IMR-90 (cell line): ENCODE measurements at regions not wholly inside any gene's neighbourhood (a gene's known extent, or its start where the extent isn't known, plus 50 kb on each side); places are given as distances from the start of the nearest gene placed in this dataset.

Experiments used
- ATAC-seq: fragments of 200-7000 bp; cut with Tn5 transposase; 2 replicates; pipeline ENCODE4 v1.9.1; 2020; ENCODE audit warnings: low read depth, mild to moderate bottlenecking, moderate library complexity
- BruUV-seq: library from RNA; stranded (reverse); fragments of 400-500 nt; replicated peaks from 2 replicates; lab custom pipeline; 2021; lab: Mats Ljungman, UMichigan
- CTCF ChIA-PET: fragments of 300-600 bp; formaldehyde crosslinking; extraction: SDS; loops from one replicate; lab custom pipeline; 2021; ENCODE audit warnings: antibody characterized with exemption; lab: Yijun Ruan, JAX
- POLR2A ChIA-PET: fragments of 300-600 bp; sonication (Branson Sonifier 250); formaldehyde crosslinking; loops from one replicate; lab custom pipeline; 2022; ENCODE audit warnings: antibody characterized with exemption; ENCODE audit not compliant: unreplicated experiment; lab: Charles Lee
- DNase-seq: peaks from one replicate; pipeline ENCODE4 v3.0.0; 2013
- H2AFZ ChIP-seq: replicated peaks from 2 replicates; pipeline ENCODE3; 2013; ENCODE audit warnings: low read length, mild to moderate bottlenecking; ENCODE audit not compliant: poor library complexity
- H2AK5ac ChIP-seq: 2 replicates; pipeline ENCODE4 v1.6.1; 2013; ENCODE audit warnings: low read depth, low read length, inconsistent platforms
- H2AK9ac ChIP-seq: replicated peaks from 2 replicates; pipeline ENCODE3; 2013; ENCODE audit warnings: mild to moderate bottlenecking, low read depth, low read length, moderate library complexity; ENCODE audit not compliant: poor library complexity
- H2BK120ac ChIP-seq: 2 replicates; pipeline ENCODE4 v1.6.1; 2013; ENCODE audit warnings: low read depth, low read length, inconsistent platforms
- H2BK15ac ChIP-seq: 3 replicates; pipeline ENCODE4 v1.6.1; 2013; ENCODE audit warnings: low read depth, low read length, inconsistent platforms
- H2BK20ac ChIP-seq: 2 replicates; pipeline ENCODE4 v1.6.1; 2013; ENCODE audit warnings: low read depth, mild to moderate bottlenecking, inconsistent platforms, low read length, moderate library complexity
- H2BK5ac ChIP-seq: 2 replicates; pipeline ENCODE4 v1.6.1; 2013; ENCODE audit warnings: mild to moderate bottlenecking, low read depth, low read length, inconsistent platforms; ENCODE audit not compliant: poor library complexity, severe bottlenecking
- H3K14ac ChIP-seq: replicated peaks from 2 replicates; pipeline ENCODE4 v1.6.1; 2013; ENCODE audit warnings: low read depth, low read length, inconsistent platforms
- H3K18ac ChIP-seq: 2 replicates; pipeline ENCODE4 v1.6.1; 2013; ENCODE audit warnings: low read depth, low read length, control low read depth
- H3K23ac ChIP-seq: 2 replicates; pipeline ENCODE4 v1.6.1; 2013; ENCODE audit warnings: low read depth, low read length, inconsistent platforms
- H3K27ac ChIP-seq: 2 replicates; pipeline ENCODE4 v1.5.1; 2013; ENCODE audit warnings: mild to moderate bottlenecking, control low read depth, low read length; ENCODE audit not compliant: insufficient read depth
- H3K27me3 ChIP-seq: 2 replicates; pipeline ENCODE4 v1.6.1; 2013; ENCODE audit warnings: low read length; ENCODE audit not compliant: control insufficient read depth, insufficient read depth
- H3K36me3 ChIP-seq: 2 replicates; pipeline ENCODE4 v1.6.1; 2013; ENCODE audit warnings: low read length, mixed read lengths; ENCODE audit not compliant: control insufficient read depth, insufficient read depth
- H3K4ac ChIP-seq: 2 replicates; pipeline ENCODE4 v1.6.1; 2013; ENCODE audit warnings: low read depth, low read length, inconsistent platforms
- H3K4me1 ChIP-seq: 2 replicates; pipeline ENCODE4 v1.6.1; 2013; ENCODE audit warnings: low read length, mixed read lengths; ENCODE audit not compliant: control insufficient read depth, insufficient read depth
- H3K4me2 ChIP-seq: 2 replicates; pipeline ENCODE4 v1.6.1; 2013; ENCODE audit warnings: low read depth, mild to moderate bottlenecking, control low read depth, low read length, moderate library complexity
- H3K4me3 ChIP-seq: 2 replicates; pipeline ENCODE4 v1.5.1; 2013; ENCODE audit warnings: low read depth, mild to moderate bottlenecking, control low read depth, low read length, moderate library complexity; ENCODE audit not compliant: insufficient read depth
- H3K56ac ChIP-seq: 2 replicates; pipeline ENCODE4 v1.6.1; 2013; ENCODE audit warnings: low read length, inconsistent platforms; ENCODE audit not compliant: insufficient read depth; ENCODE audit errors: extremely low read depth
- H3K79me1 ChIP-seq, 2 experiments: 2 replicates each; pipeline ENCODE4 v1.6.1; 2013; ENCODE audit warnings: low read length in 2 of 2, inconsistent platforms in 1 of 2, low read depth in 1 of 2
- H3K9ac ChIP-seq: 2 replicates; pipeline ENCODE4 v1.6.1; 2013; ENCODE audit warnings: low read depth, low read length, control low read depth
- H3K9me1 ChIP-seq: 2 replicates; pipeline ENCODE4 v1.6.1; 2013; ENCODE audit warnings: low read length, inconsistent platforms; ENCODE audit not compliant: insufficient read depth
- H3K9me3 ChIP-seq: 2 replicates; pipeline ENCODE4 v1.6.1; 2013; ENCODE audit warnings: low read length; ENCODE audit not compliant: control insufficient read depth, insufficient read depth
- H4K20me1 ChIP-seq: 2 replicates; pipeline ENCODE4 v1.6.1; 2013; ENCODE audit warnings: low read length, inconsistent platforms; ENCODE audit not compliant: insufficient read depth
- H4K5ac ChIP-seq: 2 replicates; pipeline ENCODE4 v1.6.1; 2013; ENCODE audit warnings: mild to moderate bottlenecking, low read depth, low read length, control low read depth
- H4K8ac ChIP-seq, 2 experiments: 2 replicates each; pipeline ENCODE4 v1.6.1; 2013; ENCODE audit warnings: low read depth in 2 of 2, low read length in 2 of 2, control low read depth in 1 of 2, inconsistent platforms in 1 of 2
- H4K91ac ChIP-seq: 2 replicates; pipeline ENCODE4 v1.6.1; 2013; ENCODE audit warnings: low read depth, low read length, inconsistent platforms; ENCODE audit not compliant: insufficient read depth
- FOS ChIP-seq: fragments of 150-350 bp; IDR thresholded peaks from 2 replicates; pipeline ENCODE4 v1.6.1; 2016; ENCODE audit warnings: low read depth, low read length
- MAZ ChIP-seq: IDR thresholded peaks from 2 replicates; pipeline ENCODE4 v1.6.1; 2012; ENCODE audit warnings: low read depth, mild to moderate bottlenecking, low read length, improper control_type of control experiment, moderate library complexity, borderline replicate concordance
- WGBS, 2 experiments: methylation state at CpG; one replicate each; pipeline versions ENCODE4 v1.1.5 to v1.1.7; 2013; ENCODE audit warnings: missing lambda C conversion rate in 2 of 2; ENCODE audit not compliant: insufficient read length in 1 of 2; ENCODE audit errors: extremely low coverage in 2 of 2; 5-methylcytosine and 5-hydroxymethylcytosine counted together
- dilution Hi-C: fragments of 300-500 bp; cut with HindIII; formaldehyde crosslinking; loops from one replicate; pipeline ENCODE4 v1.14.3; 2018; ENCODE audit warnings: low sequenced_read_pairs; ENCODE audit not compliant: unreplicated experiment
- in situ Hi-C: fragments of 300-500 bp; cut with MboI; formaldehyde crosslinking; loops from 3 replicates; pipeline ENCODE4 v1.14.3; 2019; ENCODE audit warnings: low sequenced_read_pairs, inconsistent platforms, mixed read lengths
- intact Hi-C: fragments of 100-400 bp; cut with micrococcal nuclease; formaldehyde crosslinking; loops from 2 replicates; pipeline ENCODE4 v1.10.0; 2022
- TF ChIP-seq, protein P1 (sequence below): fragments of 150-350 bp; IDR thresholded peaks from 2 replicates; pipeline ENCODE4 v1.6.1; 2017; ENCODE audit warnings: mild to moderate bottlenecking, antibody characterized with exemption, low read length, low read depth
- TF ChIP-seq, protein P2 (sequence below): fragments of 150-350 bp; IDR thresholded peaks from 2 replicates; pipeline ENCODE4 v1.6.1; 2016; ENCODE audit warnings: low read depth, mild to moderate bottlenecking, low read length, moderate library complexity, borderline replicate concordance
- TF ChIP-seq, protein P3 (sequence below): conservative IDR thresholded peaks from 2 replicates; pipeline ENCODE4 v1.5.1; 2012; ENCODE audit warnings: mild to moderate bottlenecking, low read depth, low read length, improper control_type of control experiment

DNA sequence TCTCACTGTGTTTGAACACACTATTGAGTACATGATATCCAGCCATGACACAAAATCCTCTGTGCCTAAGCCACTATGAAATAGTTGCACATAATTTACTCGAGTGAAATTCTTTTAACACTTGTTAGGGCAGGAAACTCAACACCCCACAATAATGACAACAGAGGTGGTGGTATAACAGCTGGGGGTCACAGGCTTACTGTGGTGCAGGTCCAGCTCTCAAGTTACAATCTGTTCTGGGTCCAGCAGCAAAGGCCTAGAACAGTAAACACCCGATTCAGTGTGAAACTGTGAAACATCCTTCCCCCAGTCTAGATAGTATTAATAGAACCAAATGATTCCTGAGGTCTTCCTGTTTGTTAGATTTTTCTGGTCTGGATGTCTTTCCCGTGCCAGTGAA lies 102.9 kb upstream of the APC start:
- Histone ChIP-seq H4K91ac (no peak overlapping the region), H3K56ac (no peak overlapping the region), H3K4ac (no peak overlapping the region), H3K9me1 (no peaks in the 10 kb centered on the region), H4K5ac (no peak overlapping the region), H3K27ac (no peak overlapping the region), H2AK9ac (no peak overlapping the region), H3K18ac (no peak overlapping the region), H3K9me3 (no peaks in the 10 kb centered on the region), H2BK15ac (no peak overlapping the region), H3K27me3 (no peaks in the 10 kb centered on the region), H4K20me1 (no peaks in the 10 kb centered on the region), H3K79me1 (no peaks in the 10 kb centered on the region), H2AFZ (no peak overlapping the region), H3K14ac (no peak overlapping the region), H2BK20ac (no peak overlapping the region), H2BK120ac (no peak overlapping the region), H3K9ac (no peak overlapping the region), H2AK5ac (no peak overlapping the region), H3K4me2 (no peak overlapping the region), H3K23ac (no peak overlapping the region), H3K36me3 (no peaks in the 10 kb centered on the region), H2BK5ac (no peak overlapping the region), H3K4me1 (no peaks in the 10 kb centered on the region), H4K8ac (no peak overlapping the region), H3K4me3 (no peak overlapping the region)
- DNase-seq = no peak
- BruUV-seq = no TSS peak
- ChIA-PET POLR2A (no interaction called here), CTCF (no interaction called here)
- dilution Hi-C loops = no loop called here
- TF ChIP-seq, protein P1, sequence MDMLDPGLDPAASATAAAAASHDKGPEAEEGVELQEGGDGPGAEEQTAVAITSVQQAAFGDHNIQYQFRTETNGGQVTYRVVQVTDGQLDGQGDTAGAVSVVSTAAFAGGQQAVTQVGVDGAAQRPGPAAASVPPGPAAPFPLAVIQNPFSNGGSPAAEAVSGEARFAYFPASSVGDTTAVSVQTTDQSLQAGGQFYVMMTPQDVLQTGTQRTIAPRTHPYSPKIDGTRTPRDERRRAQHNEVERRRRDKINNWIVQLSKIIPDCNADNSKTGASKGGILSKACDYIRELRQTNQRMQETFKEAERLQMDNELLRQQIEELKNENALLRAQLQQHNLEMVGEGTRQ = no peak
- no peak for TF ChIP-seq MAZ
- TF ChIP-seq, protein P2, sequence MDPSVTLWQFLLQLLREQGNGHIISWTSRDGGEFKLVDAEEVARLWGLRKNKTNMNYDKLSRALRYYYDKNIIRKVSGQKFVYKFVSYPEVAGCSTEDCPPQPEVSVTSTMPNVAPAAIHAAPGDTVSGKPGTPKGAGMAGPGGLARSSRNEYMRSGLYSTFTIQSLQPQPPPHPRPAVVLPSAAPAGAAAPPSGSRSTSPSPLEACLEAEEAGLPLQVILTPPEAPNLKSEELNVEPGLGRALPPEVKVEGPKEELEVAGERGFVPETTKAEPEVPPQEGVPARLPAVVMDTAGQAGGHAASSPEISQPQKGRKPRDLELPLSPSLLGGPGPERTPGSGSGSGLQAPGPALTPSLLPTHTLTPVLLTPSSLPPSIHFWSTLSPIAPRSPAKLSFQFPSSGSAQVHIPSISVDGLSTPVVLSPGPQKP = no peak
- TF ChIP-seq FOS = no peak
- TF ChIP-seq, protein P3, sequence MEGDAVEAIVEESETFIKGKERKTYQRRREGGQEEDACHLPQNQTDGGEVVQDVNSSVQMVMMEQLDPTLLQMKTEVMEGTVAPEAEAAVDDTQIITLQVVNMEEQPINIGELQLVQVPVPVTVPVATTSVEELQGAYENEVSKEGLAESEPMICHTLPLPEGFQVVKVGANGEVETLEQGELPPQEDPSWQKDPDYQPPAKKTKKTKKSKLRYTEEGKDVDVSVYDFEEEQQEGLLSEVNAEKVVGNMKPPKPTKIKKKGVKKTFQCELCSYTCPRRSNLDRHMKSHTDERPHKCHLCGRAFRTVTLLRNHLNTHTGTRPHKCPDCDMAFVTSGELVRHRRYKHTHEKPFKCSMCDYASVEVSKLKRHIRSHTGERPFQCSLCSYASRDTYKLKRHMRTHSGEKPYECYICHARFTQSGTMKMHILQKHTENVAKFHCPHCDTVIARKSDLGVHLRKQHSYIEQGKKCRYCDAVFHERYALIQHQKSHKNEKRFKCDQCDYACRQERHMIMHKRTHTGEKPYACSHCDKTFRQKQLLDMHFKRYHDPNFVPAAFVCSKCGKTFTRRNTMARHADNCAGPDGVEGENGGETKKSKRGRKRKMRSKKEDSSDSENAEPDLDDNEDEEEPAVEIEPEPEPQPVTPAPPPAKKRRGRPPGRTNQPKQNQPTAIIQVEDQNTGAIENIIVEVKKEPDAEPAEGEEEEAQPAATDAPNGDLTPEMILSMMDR = no peak
- intact Hi-C loops = no loop called here
- 0% methylated on average over 1 of the region's 3 CpGs; no CpG with 5 or more reads in 1 of the 2 experiments for WGBS, 2 experiments
- in situ Hi-C loops = no loop called here
- ATAC-seq = no peak
